ENCODE measurements at regions not wholly inside any gene's neighbourhood (a gene's known extent, or its start where the extent isn't known, plus 50 kb on each side); places are given as distances from the start of the nearest gene placed in this dataset.

DNA sequence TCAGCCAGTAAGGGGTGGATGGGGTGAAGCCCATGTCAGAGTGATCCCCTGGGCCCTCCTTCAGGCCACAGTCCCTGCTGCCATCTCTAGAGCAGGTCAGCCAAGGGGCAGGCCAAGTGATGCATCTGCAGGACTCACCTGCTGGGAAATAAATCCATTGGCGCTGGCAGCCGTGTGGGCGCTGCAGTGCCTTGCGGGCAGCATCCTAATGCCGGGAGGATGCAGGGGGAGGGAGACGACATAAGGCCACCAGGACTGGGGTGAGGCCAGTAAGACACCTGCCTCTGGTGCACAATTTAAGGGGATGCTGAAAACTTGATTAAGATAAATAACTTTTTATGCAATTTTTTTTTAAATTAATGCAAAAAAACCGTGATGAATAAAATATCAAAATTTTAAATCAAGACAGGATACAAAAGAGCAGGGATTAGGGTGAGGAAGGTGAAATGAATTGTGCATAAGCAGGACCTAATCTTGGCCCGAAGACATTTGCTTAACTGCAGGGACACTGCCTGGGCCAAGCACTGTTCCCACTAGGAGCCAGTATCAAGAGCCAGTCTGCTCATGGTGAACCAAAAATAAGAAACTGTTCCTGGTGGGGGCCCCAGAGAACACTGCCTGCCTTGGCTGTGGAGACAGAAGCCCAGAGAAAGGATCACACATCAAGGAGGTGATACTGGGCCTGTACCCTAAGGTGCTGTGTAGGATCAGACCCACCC lies 67.5 kb upstream of the CPLX2 start:
- no peak overlapping the region for H3K27ac Mint-ChIP-seq
- DNase-seq = no peak
- TF ChIP-seq, protein P1, sequence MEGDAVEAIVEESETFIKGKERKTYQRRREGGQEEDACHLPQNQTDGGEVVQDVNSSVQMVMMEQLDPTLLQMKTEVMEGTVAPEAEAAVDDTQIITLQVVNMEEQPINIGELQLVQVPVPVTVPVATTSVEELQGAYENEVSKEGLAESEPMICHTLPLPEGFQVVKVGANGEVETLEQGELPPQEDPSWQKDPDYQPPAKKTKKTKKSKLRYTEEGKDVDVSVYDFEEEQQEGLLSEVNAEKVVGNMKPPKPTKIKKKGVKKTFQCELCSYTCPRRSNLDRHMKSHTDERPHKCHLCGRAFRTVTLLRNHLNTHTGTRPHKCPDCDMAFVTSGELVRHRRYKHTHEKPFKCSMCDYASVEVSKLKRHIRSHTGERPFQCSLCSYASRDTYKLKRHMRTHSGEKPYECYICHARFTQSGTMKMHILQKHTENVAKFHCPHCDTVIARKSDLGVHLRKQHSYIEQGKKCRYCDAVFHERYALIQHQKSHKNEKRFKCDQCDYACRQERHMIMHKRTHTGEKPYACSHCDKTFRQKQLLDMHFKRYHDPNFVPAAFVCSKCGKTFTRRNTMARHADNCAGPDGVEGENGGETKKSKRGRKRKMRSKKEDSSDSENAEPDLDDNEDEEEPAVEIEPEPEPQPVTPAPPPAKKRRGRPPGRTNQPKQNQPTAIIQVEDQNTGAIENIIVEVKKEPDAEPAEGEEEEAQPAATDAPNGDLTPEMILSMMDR (IDR thresholded peaks at IDR 0.05) = no peak
- no peaks in the 10 kb centered on the region for H3K9me3 Mint-ChIP-seq
- ChIA-PET POLR2A (no interaction called here), CTCF (no interaction called here)
- H3K4me3 Mint-ChIP-seq = no peak overlapping the region
- no peaks in the 10 kb centered on the region for H3K36me3 Mint-ChIP-seq (ENCODE audit: low read depth)
- peaks cover 37% of the 10 kb centered on the region for H3K27me3 Mint-ChIP-seq
- intact Hi-C loops (cut with micrococcal nuclease) = no loop called here
- no peaks in the 10 kb centered on the region for H3K4me1 Mint-ChIP-seq (ENCODE audit: low read depth)
- ATAC-seq = no peak

DNA sequence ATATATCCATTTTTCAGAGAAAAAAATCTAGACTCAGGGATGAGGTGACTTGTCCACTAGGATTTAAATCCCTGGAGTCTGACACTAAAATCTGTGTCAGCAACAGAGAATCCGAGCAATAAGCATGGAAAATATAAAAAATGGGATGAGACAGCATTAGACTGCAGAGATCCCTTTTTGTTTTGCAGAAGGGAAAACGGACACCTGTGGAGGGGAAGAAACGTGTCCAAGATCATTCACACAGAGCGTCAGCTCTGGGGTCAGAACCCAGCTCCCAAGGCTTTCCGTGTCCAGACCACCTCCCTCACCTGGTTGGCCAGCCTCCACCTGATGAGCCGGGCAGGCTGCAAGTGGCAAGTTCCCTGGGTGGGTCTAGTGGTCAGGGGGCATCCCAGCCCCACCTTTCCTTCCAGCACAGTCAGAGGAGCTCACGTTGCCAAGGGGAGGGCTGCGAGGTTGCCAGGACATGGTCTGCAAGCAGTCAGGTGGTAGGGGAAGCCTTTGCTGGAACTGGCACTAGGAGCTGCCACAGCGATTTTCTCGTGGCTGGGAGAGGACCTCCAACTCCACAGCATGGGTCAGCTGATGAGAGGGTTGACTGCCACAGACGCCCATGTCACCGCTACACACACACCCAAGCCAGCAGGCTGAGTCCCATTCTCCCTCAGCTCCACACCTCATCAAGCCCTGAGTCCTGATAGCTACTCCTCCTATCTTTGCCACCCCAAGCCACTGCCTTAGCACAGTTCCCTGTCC lies 65.9 kb upstream of the CPLX2 start:
- CTCF ChIA-PET = interaction anchor here (1.3 kb wide), 1 partner anchor 76 kb away, joined by 3 read pairs; no protein-coding TSS in a partner anchor
- POLR2A ChIA-PET = no interaction called here
- Mint-ChIP-seq H3K27me3 (peaks cover 37% of the 10 kb centered on the region), H3K36me3 (ENCODE audit: low read depth) (no peaks in the 10 kb centered on the region), H3K9me3 (no peaks in the 10 kb centered on the region), H3K4me1 (ENCODE audit: low read depth) (no peaks in the 10 kb centered on the region), H3K27ac (no peak overlapping the region), H3K4me3 (no peak overlapping the region)
- ATAC-seq = no peak
- intact Hi-C loops (cut with micrococcal nuclease) = no loop called here
- TF ChIP-seq, protein P1 (IDR thresholded peaks at IDR 0.05) = no peak
- no peak for DNase-seq

DNA sequence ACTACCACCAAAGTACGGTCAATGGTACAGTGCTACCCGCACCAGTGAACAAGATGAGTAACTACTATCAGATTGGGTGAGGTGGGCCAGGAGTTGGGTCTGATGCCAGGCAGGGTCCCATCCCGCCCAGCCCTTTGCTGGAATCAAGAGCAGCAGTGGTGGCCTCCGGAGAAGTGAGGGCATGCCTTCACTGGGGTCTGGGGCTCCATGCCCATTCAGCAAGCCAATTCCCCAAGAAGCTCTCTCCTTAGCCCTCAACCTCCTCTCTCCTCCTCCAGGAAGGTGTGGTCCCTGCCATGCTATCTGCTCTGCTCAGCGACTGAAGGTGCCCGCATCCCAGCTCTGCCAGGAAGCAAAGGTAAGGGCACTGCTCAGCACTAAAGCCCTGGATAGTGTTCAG lies 62.7 kb upstream of the CPLX2 start:
- CTCF ChIA-PET = interaction anchor here (1.0 to 1.6 kb wide), 2 partner anchors 11 to 37 kb away, joined by 3 to 4 read pairs; no protein-coding TSS in a partner anchor
- intact Hi-C loops (cut with micrococcal nuclease) = no loop called here
- Mint-ChIP-seq H3K27ac (no peak overlapping the region), H3K4me1 (ENCODE audit: low read depth) (no peaks in the 10 kb centered on the region), H3K27me3 (peaks cover 24% of the 10 kb centered on the region), H3K9me3 (no peaks in the 10 kb centered on the region), H3K4me3 (no peak overlapping the region), H3K36me3 (ENCODE audit: low read depth) (no peaks in the 10 kb centered on the region)
- ATAC-seq = no peak
- no peak for DNase-seq
- TF ChIP-seq, protein P1 (IDR thresholded peaks at IDR 0.05) = no peak
- POLR2A ChIA-PET = no interaction called here

DNA sequence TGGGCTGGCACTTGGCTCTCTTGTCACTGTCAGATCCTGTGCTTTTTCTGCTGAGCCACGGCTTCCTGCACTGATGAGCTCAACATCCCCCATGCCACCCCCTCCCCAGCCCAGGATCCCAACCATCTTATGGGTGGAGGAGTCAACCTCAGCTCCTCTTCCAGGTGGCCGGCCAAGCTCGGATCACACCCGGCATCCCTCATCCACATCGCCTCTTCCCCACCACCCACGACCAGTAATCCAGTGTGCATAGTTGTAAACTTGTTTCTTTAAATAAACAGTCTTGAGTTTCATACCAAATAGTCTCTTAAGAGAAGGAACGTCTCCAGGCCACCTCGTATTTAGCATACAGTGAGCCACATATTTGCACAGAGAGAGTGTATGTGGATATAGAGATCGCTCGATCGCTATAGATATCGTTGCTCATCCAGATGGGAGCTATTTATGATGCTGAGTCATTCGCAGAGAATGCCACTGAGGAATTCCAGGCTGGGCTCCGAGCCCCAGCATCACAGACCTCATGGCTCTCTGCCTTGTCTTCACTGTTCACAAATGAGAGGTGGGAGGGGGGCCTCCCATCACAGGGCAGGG lies 61.8 kb upstream of the CPLX2 start:
- ATAC-seq = no peak
- Mint-ChIP-seq H3K27me3 (peaks cover 23% of the 10 kb centered on the region), H3K9me3 (no peaks in the 10 kb centered on the region), H3K36me3 (ENCODE audit: low read depth) (no peaks in the 10 kb centered on the region), H3K4me3 (no peak overlapping the region), H3K4me1 (ENCODE audit: low read depth) (no peaks in the 10 kb centered on the region), H3K27ac (no peak overlapping the region)
- CTCF ChIA-PET = interaction anchor here (1.0 to 1.6 kb wide), 2 partner anchors 10 to 38 kb away, joined by 3 to 4 read pairs; no protein-coding TSS in a partner anchor
- TF ChIP-seq, protein P1 (IDR thresholded peaks at IDR 0.05) = no peak
- intact Hi-C loops (cut with micrococcal nuclease) = no loop called here
- DNase-seq = no peak
- POLR2A ChIA-PET = no interaction called here

DNA sequence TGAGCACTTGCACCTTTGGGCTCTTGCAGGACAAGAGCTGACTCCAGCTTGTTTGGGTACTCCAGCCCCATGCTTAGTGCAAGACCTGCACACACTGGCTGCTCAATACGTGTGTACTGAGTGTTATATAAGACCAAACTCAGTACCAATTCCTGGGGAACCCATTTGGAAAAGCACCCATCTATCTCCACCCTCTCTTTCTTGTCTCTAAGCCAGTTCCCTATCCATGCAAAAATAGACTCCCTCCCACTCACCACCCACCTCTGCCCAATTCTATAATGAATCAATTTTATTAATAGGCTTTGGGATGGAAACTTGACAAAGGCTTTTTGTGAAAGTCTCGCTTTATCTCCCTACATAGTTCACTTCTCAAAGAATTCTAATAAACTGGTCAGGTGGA lies 60.9 kb upstream of the CPLX2 start:
- no peak for ATAC-seq
- H3K9me3 Mint-ChIP-seq = no peaks in the 10 kb centered on the region
- H3K27me3 Mint-ChIP-seq = peaks cover 21% of the 10 kb centered on the region
- TF ChIP-seq, protein P1 (IDR thresholded peaks at IDR 0.05) = no peak
- POLR2A ChIA-PET = no interaction called here
- intact Hi-C loops (cut with micrococcal nuclease) = no loop called here
- no peak for DNase-seq
- no peaks in the 10 kb centered on the region for H3K36me3 Mint-ChIP-seq (ENCODE audit: low read depth)
- CTCF ChIA-PET = interaction anchor here (1.0 kb wide), 1 partner anchor 9 kb away, joined by 3 read pairs; no protein-coding TSS in a partner anchor
- no peak overlapping the region for H3K4me3 Mint-ChIP-seq
- H3K4me1 Mint-ChIP-seq (ENCODE audit: low read depth) = no peaks in the 10 kb centered on the region
- no peak overlapping the region for H3K27ac Mint-ChIP-seq
